GM21619 (cell line): ENCODE measurements at regions not wholly inside any gene's neighbourhood (a gene's known extent, or its start where the extent isn't known, plus 50 kb on each side); places are given as distances from the start of the nearest gene placed in this dataset.
A peak's percentile ranks its signal among the peaks of the same experiment; 100 is the strongest.

Experiments
- ATAC-seq: cut with Tn5 transposase; IDR thresholded peaks from one replicate; pipeline ENCODE4 v1.9.1; 2021; ENCODE audit not compliant: unreplicated experiment

DNA sequence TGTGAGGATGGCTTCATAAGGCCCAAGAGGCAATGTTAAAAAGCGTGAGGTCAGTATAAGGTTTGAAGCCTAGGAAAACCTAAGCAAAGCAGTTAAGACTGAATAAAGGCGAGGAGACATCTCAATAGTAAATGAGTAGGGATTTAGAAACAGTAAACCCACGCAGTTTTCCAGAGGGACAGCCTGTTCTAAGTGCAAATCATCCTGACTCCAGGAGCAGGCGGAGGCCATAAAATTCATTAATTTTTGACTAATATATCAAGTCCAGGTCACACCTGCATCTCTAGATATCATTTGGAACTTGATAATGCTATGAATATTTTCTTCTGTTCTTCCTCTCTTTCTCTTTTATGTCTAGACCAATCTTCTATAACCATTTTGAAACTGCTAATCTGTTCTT, 597.0 kb upstream of the RGS18 start:
- no peak for ATAC-seq

GRCh38 chr1:191564275-191564674, 594.0 kb upstream of the RGS18 start:
- no peak for ATAC-seq

DNA sequence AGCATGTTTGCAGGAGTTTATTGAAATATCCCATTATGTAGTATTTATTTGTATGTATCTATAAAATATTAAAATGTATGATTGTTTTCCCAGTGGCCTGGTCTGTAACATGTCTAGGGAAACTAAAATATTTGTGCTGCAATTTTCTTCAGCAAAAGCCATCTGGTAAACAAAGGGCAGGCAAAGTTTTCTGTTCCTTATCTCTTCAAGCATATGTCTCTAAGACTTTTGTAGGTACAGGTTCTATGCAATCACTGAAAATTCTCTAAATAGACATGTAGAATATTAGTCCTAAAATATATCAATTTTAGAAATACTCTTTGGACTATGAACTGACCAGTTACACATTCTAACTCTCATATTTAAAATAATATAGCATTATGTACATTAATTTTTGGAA, 585.8 kb upstream of the RGS18 start:
- ATAC-seq, result no peak

GRCh38 chr1:191575180-191575579, 583.1 kb upstream of the RGS18 start:
- no peak for ATAC-seq

DNA sequence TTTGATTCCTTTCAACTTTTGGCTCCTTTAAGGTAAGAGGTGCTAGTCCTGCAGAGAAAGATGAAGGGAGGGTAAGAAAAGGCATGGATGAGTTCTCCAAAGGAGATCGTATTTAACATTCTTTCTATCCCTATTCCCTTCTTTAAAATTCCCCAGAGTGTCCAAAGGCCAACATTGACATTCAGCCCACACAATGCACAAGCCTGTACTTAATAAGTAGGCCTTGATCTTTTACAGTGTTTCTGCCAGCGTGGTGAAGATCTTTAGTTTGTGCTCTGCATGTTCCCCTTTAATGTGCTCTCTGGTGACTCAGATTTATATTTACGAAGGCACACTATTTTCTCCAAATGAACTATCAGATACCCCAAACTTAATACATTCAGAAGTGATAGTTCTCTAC, 582.5 kb upstream of the RGS18 start:
- ATAC-seq, result no peak

DNA sequence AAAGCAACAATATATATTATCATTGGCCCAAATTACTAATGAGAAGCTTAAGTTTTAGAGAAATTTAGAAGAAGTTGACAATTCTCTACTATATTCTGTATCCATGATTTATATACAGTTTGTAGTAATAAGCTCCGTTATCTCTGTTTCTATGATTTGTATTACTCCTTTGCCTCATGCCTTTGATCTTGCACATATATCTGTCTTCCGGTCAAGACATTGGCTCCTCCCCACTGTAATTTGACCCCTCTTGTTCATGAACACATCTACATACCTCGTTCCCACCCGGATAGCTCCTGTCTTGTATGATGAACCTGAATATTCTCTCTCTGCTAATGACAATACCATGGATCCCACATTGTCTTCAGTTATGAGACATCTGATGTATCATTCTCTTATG, 581.0 kb upstream of the RGS18 start:
- ATAC-seq, result no peak

DNA sequence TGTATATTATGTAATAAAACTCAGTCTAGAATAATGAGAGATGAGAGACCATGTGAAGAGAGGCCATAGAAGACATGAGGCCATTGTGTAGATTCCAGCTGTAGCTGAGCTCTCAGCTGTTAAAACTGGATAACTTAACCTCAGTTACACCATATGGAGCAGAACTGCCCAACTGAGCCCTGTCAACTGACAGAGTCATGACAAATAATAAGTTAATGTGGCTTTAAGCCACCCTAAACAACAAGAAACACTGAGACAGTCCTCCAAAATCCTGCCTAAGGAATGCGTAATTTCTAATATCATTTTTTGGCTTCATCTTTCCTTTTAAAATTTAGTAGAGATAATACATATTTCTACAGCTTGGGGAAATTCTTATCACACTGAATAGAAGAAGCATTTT, 580.0 kb upstream of the RGS18 start:
- no peak for ATAC-seq

DNA sequence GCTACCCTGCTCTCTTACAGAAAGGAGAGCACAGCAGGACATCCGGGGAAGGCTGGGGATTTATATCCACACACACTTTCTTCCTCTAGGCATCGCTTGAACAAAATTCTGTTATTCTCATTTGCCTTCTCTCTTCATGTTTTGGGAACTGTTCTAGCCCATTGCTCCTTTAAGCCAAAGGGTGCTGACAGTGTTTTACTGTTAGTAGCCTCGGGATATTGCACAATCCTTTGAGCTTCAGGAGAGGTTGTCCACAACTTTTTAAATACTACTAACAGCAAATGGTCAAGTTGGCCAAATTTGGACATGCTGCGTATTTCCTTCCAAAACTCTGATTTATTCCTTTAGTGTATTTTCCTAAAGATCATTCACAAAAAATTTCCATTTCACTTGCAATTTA, 579.2 kb upstream of the RGS18 start:
- ATAC-seq, result no peak

GRCh38 chr1:191582169-191582568, 576.1 kb upstream of the RGS18 start:
- ATAC-seq, result peak; percentile 77

GRCh38 chr1:191585095-191585494, 573.2 kb upstream of the RGS18 start:
- no peak for ATAC-seq

DNA sequence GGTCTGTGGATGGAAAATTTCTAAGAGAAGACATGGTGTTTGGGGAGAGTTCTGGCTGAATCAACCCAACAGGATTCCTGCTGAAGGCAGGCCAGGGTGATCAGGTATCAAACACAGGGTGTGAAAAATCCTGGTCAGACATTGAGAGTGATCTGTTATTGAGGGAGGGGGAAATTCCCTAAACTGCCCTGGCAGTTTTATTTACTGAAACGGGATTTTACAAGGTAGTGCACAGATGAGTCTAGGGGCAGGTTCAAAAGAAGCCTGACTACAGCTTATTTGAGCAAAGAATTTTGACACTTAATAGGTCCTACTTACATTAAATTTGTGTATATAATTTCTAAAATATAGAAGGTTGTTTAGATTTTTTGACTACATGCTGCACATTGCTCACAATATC, 569.4 kb upstream of the RGS18 start:
- no peak for ATAC-seq

DNA sequence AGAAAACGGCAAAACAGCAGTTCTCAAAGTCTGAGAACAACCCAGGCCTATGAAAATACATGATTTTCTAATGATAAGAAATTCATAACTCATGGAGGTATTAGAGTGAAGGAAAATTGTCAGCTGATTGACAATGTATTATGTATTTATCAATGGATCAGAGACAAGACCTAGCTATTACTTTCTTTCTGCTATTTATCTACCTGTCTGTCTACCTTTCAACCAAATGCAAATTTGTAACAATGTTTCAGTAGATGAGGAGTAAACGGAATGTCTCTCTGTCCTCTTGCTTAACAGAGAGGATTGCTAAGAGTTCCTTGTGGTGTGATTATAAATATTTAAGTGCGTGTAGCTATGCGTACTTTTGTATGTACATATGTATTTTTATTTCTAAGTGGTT, 568.7 kb upstream of the RGS18 start:
- no peak for ATAC-seq

DNA sequence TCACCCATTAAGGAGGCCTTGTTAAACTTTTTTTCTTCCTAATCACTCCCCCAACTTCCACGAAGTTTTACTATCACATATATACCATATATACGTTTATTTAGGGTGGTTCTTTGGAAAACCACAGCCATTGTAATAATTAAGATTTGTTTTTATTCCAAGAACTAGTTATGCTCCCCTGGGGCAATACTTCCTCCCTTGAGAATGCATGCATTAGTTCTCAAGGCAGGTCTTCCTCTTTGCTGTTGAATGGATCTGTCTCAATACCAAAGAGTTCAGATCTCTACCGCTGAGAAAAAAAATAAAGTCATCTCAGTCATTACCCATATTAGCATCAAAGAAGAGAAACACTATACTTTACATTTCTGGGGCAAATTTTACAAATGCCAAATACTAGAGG, 567.7 kb upstream of the RGS18 start:
- no peak for ATAC-seq

GRCh38 chr1:191592039-191592438, 566.2 kb upstream of the RGS18 start:
- no peak for ATAC-seq

DNA sequence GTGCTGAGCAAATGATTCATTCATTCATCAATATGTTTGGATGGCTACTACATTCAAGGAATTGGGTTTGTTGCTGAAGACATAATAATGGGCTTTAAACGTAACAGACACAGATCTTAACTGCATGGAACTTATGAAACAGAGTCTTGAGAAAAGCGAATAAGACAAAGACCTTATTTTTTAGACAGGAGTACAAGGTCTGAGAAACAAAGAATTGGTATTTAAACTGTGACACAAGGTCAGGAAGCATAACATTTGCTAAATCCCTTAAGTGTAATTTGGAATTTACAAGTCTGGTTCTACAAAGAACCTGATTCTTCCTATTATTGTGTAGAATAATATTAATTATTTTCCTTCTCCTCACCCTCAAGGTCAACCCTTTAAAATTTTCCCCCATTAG, 565.4 kb upstream of the RGS18 start:
- ATAC-seq, result no peak

- no peak for ATAC-seq
These were observed 563.1 kb upstream of the RGS18 start for GRCh38 chr1:191595170-191595569.

DNA sequence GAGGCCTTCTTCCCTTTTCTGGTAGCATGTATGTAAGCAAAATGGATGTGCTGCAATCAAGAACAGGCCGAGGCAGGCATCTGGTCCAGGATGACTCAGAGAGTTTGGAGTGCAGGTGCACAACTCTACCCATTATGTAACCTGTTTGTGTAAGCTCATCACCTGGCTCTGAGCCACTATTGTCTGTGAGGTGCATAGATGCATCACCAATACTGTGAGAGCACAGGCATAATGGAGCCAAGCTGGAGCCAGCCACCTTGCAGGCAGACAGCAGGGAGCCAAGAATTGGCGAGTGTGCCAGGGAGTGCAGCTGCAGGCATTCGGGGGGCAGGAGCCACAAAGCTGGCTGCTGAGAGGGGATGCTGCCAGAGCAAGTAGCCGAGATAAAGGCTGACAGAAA, 549.9 kb upstream of the RGS18 start:
- no peak for ATAC-seq

DNA sequence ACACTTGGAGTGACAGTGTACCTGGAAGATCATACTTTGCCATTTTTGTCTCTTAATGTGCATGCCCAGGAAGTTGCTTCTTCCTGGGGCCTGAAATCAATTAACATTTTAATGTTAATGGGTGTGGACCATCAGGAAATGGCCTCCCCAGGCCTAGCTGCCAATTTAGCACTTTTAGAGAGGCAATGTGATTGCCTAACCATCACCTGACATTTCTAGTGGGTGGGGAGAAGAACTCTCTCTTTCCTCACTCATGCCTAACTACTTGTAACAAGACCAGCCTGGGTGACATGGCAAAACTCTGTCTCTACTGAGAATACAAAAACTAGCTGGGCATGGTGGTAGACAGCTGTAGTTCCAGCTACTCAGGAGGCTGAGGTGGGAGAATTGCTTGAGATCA, 549.0 kb upstream of the RGS18 start:
- ATAC-seq, result no peak

- no peak for ATAC-seq
These were observed 543.0 kb upstream of the RGS18 start for GRCh38 chr1:191615101-191615821.

- ATAC-seq, result no peak
These were observed 540.1 kb upstream of the RGS18 start for GRCh38 chr1:191618181-191618580.

- ATAC-seq, result no peak
These were observed 537.4 kb upstream of the RGS18 start for GRCh38 chr1:191620883-191621282.

- ATAC-seq, result no peak
These were observed 534.2 kb upstream of the RGS18 start for GRCh38 chr1:191624044-191624443.

DNA sequence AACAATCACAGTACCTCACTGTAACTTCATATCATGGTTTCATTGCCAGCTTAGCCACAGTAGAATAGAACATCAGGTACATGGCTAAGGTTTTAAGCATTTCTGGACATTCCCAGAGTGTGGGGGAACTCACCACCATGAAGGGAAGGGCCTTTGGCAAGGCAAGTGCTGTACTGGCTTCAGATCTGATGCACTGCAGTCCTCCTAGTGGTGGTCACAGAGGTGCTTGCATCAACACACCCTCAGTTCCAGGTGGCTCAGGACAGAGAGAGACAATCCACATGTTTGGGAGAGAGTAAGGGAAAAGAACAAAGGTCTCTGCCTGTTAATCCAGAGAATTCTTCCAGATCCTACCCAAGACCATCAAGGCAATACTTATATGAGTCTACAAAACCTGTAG, 528.4 kb upstream of the RGS18 start:
- no peak for ATAC-seq
